GM12878 (cell line): ENCODE measurements at regions not wholly inside any gene's neighbourhood (a gene's known extent, or its start where the extent isn't known, plus 50 kb on each side); places are given as distances from the start of the nearest gene placed in this dataset.

Experiments used
- FOXK2 ChIP-seq: fragments of 450-650 bp; IDR thresholded peaks from 2 replicates; pipeline ENCODE4 v1.6.1; 2017; ENCODE audit warnings: mild to moderate bottlenecking, moderate library complexity
- TF ChIP-seq, protein P1 (sequence below), 3 experiments: IDR thresholded peaks in 2 of 3; conservative IDR thresholded peaks in 1 of 3; 2 replicates each; pipeline ENCODE4 v1.5.1; 2011; ENCODE audit warnings: low read depth in 3 of 3, low read length in 3 of 3, mild to moderate bottlenecking in 3 of 3, control low read depth in 2 of 3, moderate library complexity in 2 of 3, inconsistent platforms in 1 of 3, mixed read lengths in 1 of 3; ENCODE audit not compliant: control insufficient read depth in 2 of 3, insufficient read depth in 1 of 3; ENCODE audit errors: extremely low read depth in 1 of 3
- TF ChIP-seq, protein P2 (sequence below): IDR thresholded peaks from 2 replicates; pipeline ENCODE4 v1.6.1; 2011; ENCODE audit warnings: low read depth, low read length, improper control_type of control experiment, borderline replicate concordance

DNA sequence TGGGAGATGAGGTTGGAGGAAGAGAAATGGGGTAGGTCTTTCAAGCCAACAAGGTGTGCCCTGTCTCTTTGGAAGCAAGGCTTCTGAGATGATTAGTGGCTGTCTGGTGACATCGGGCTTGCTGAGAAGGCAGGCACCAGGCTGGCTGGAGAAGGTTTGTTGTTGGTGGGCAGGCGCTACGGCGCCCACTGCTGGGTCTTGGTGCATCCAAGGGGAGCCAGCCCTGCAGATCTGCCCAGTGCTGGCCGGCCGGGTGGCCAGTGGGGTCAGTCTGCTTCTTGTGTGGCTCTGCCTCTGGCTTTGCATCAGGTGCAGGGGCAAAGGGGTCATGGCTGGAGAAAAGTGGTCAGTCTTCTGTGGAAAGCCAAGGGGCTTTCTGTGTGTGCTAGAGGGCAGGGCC lies 126.2 kb downstream of the TLR5 start:
- TF ChIP-seq, protein P1, sequence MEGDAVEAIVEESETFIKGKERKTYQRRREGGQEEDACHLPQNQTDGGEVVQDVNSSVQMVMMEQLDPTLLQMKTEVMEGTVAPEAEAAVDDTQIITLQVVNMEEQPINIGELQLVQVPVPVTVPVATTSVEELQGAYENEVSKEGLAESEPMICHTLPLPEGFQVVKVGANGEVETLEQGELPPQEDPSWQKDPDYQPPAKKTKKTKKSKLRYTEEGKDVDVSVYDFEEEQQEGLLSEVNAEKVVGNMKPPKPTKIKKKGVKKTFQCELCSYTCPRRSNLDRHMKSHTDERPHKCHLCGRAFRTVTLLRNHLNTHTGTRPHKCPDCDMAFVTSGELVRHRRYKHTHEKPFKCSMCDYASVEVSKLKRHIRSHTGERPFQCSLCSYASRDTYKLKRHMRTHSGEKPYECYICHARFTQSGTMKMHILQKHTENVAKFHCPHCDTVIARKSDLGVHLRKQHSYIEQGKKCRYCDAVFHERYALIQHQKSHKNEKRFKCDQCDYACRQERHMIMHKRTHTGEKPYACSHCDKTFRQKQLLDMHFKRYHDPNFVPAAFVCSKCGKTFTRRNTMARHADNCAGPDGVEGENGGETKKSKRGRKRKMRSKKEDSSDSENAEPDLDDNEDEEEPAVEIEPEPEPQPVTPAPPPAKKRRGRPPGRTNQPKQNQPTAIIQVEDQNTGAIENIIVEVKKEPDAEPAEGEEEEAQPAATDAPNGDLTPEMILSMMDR (IDR thresholded peaks at IDR 0.05 in 2 of 3, conservative IDR thresholded peaks at IDR 0.05 in 1 of 3; ENCODE audit: control insufficient read depth in 2 of 3, extremely low read depth in 1 of 3, insufficient read depth in 1 of 3, low read depth in 3 of 3, low read length in 3 of 3): no peak
- TF ChIP-seq, protein P2, sequence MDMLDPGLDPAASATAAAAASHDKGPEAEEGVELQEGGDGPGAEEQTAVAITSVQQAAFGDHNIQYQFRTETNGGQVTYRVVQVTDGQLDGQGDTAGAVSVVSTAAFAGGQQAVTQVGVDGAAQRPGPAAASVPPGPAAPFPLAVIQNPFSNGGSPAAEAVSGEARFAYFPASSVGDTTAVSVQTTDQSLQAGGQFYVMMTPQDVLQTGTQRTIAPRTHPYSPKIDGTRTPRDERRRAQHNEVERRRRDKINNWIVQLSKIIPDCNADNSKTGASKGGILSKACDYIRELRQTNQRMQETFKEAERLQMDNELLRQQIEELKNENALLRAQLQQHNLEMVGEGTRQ: no peak
- TF ChIP-seq FOXK2: no peak
